Prostate gland (tissue), 2 donors: ENCODE measurements at regions not wholly inside any gene's neighbourhood (a gene's known extent, or its start where the extent isn't known, plus 50 kb on each side); places are given as distances from the start of the nearest gene placed in this dataset.

Experiments
- DNase-seq: peaks from one replicate; pipeline ENCODE4 v3.0.0-alpha.2; 2019; ENCODE audit warnings: low spot score
- H3K27ac ChIP-seq, 2 donors: fragments of 200-600 bp; sonication (generic); 2 replicates each; pipeline ENCODE4 v1.5.1; 2017 to 2019
- H3K27me3 ChIP-seq: fragments of 200-600 bp; sonication (generic); replicated peaks from 2 replicates; pipeline ENCODE4 v1.5.1; 2019; ENCODE audit not compliant: insufficient read depth
- H3K36me3 ChIP-seq, 2 donors: fragments of 200-600 bp; sonication (generic); 1 replicate in 1 of 2; 2 replicates in 1 of 2; pipeline versions ENCODE4 v1.5.1 to v1.8.1; 2017 to 2019
- H3K4me1 ChIP-seq: fragments of 200-600 bp; sonication (generic); replicated peaks from 2 replicates; pipeline ENCODE4 v1.5.1; 2019
- H3K4me3 ChIP-seq, 2 donors: fragments of 200-600 bp; sonication (generic); 2 replicates each; pipeline ENCODE4 v1.5.1; 2017 to 2019
- H3K9me3 ChIP-seq: fragments of 200-600 bp; sonication (generic); 2 replicates; pipeline ENCODE4 v1.5.1; 2017
- POLR2A ChIP-seq: fragments of 450-650 bp; IDR thresholded peaks from one replicate; pipeline ENCODE4 v1.6.1; 2016; ENCODE audit warnings: antibody characterized with exemption, mild to moderate bottlenecking
- POLR2AphosphoS5 ChIP-seq: sonication (generic); formaldehyde crosslinking; IDR thresholded peaks from one replicate; pipeline ENCODE4 v1.6.1; 2017; ENCODE audit warnings: antibody characterized with exemption
- WGBS: methylation state at CpG from one replicate; pipeline ENCODE4 v1.1.5; 2018; 5-methylcytosine and 5-hydroxymethylcytosine counted together
- intact Hi-C: fragments of 100-400 bp; cut with DNase I; formaldehyde crosslinking; loops from one replicate; pipeline ENCODE4 v1.14.2; 2022
- TF ChIP-seq, protein P1 (sequence below), 4 experiments: fragments of 200-600 bp in 2 of 4; fragments of 450-650 bp in 2 of 4; sonication (generic) in 2 of 4; IDR thresholded peaks; 1 replicate in 3 of 4; 2 replicates in 1 of 4; pipeline ENCODE4 v1.5.1; 2016 to 2019; ENCODE audit warnings: antibody characterized with exemption in 4 of 4, mild to moderate bottlenecking in 2 of 4, moderate library complexity in 2 of 4

DNA sequence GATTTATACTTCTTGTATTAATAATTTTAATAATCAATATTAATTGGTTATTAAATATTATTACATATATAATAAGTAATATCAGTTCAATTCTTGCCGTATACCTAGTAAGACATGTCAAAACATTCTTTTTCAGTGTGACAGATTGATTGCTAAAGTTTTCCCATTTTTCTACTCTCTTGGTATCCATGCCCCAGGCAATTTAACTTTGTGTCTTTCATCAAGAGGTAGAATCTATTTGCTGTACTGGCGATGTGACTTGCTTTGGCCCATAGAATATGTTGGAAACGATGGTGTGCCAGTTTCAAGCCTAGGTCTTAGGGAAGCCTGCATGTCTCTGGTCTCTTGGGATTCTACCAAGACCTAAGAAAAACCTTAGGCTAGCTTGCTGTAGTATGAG is 436.1 kb upstream of the ADAMTS5 start:
- WGBS = 84% methylated on average over 3 of the region's 3 CpGs

DNA sequence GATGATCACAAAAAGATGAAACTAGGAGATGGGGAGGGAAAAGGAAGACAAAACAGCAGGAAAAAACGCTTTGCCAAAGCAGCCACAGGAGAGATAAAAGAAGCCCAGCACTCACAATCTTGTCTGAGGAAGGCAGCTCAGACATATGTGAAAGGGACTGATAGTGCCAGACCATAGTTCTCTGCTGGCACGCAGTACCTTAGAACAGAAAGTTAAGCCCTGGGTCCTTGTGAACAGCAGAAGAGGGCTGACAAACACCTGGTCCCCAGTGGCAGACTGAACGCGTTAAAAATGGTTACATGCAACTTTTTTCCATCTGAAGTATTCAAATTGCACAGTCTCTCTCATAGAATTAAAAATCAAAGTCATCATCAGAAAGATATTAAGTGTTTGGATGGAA is 433.2 kb upstream of the ADAMTS5 start:
- no peak overlapping the region for H3K27ac ChIP-seq
- TF ChIP-seq POLR2A (no peak), POLR2AphosphoS5 (no peak)
- TF ChIP-seq, protein P1, sequence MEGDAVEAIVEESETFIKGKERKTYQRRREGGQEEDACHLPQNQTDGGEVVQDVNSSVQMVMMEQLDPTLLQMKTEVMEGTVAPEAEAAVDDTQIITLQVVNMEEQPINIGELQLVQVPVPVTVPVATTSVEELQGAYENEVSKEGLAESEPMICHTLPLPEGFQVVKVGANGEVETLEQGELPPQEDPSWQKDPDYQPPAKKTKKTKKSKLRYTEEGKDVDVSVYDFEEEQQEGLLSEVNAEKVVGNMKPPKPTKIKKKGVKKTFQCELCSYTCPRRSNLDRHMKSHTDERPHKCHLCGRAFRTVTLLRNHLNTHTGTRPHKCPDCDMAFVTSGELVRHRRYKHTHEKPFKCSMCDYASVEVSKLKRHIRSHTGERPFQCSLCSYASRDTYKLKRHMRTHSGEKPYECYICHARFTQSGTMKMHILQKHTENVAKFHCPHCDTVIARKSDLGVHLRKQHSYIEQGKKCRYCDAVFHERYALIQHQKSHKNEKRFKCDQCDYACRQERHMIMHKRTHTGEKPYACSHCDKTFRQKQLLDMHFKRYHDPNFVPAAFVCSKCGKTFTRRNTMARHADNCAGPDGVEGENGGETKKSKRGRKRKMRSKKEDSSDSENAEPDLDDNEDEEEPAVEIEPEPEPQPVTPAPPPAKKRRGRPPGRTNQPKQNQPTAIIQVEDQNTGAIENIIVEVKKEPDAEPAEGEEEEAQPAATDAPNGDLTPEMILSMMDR (IDR thresholded peaks at IDR 0.05) = no peak
- no peaks in the 10 kb centered on the region for H3K9me3 ChIP-seq
- 82% methylated on average over 4 of the region's 4 CpGs for WGBS
- no peak overlapping the region for H3K4me3 ChIP-seq
- H3K27me3 ChIP-seq = no peaks in the 10 kb centered on the region
- intact Hi-C loops = no loop called here
- no peaks in the 10 kb centered on the region for H3K4me1 ChIP-seq
- H3K36me3 ChIP-seq = no peaks in the 10 kb centered on the region
- DNase-seq = no peak

More for the DNA sequence above, 436.1 kb upstream of the ADAMTS5 start:
- Histone ChIP-seq H3K4me1 (no peaks in the 10 kb centered on the region), H3K4me3 (no peak overlapping the region), H3K27ac (no peak overlapping the region), H3K36me3 (no peaks in the 10 kb centered on the region), H3K27me3 (no peaks in the 10 kb centered on the region), H3K9me3 (no peaks in the 10 kb centered on the region)
- no peak for DNase-seq
- intact Hi-C loops = no loop called here
- TF ChIP-seq POLR2A (no peak), POLR2AphosphoS5 (no peak)
- TF ChIP-seq, protein P1 (IDR thresholded peaks at IDR 0.05) = no peak

DNA sequence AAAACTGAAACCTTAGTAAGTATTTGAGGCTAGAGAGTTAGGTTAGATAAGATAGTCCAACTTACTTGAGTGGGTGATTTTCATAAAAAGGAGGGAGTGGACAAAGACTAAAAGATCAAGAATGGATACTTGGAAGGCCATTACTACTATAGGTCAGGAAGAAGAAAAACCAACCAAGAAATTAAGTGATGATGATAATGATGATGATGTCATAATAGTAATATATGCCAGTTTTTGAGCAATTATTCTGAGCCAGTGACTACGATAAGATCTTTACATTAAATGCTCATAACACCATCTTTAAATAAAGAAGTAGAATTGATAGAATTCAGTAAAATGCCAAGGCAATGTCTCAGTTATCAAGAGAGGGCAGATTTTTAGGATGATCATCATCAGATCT is 430.7 kb upstream of the ADAMTS5 start:
- H3K9me3 ChIP-seq = no peaks in the 10 kb centered on the region
- H3K4me1 ChIP-seq = no peaks in the 10 kb centered on the region
- H3K27me3 ChIP-seq = no peaks in the 10 kb centered on the region
- no peak overlapping the region for H3K4me3 ChIP-seq
- TF ChIP-seq, protein P1 (IDR thresholded peaks at IDR 0.05) = no peak
- no peak for TF ChIP-seq POLR2A
- TF ChIP-seq POLR2AphosphoS5 = no peak
- H3K36me3 ChIP-seq = no peaks in the 10 kb centered on the region
- no peak for DNase-seq
- WGBS = 92% methylated on average over 1 of the region's 1 CpG
- no peak overlapping the region for H3K27ac ChIP-seq
- intact Hi-C loops = no loop called here

DNA sequence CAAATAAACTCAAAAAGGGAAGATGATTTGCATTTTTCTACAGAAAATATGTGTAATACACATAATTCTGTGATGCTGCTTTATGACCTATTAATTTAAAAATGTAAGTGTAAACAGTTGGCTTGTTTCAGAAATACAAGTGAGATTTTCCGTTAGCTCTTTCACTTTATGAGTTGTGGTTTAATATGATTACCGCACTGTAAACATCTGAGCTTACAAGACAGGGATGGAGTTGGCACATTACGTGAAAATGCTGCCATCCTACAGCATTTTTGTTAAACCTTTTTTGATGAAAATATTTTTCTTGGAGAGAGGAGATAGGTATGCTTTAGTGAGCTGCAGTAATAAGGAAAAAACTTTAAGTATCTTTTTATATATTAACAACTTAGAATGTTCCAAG is 426.8 kb upstream of the ADAMTS5 start:
- no peaks in the 10 kb centered on the region for H3K4me1 ChIP-seq
- H3K27ac ChIP-seq = no peak overlapping the region
- H3K36me3 ChIP-seq = no peaks in the 10 kb centered on the region
- H3K9me3 ChIP-seq = no peaks in the 10 kb centered on the region
- 51% methylated on average over 3 of the region's 3 CpGs for WGBS
- TF ChIP-seq, protein P1 (IDR thresholded peaks at IDR 0.05) = no peak
- TF ChIP-seq POLR2A = no peak
- no peak for TF ChIP-seq POLR2AphosphoS5
- intact Hi-C loops = no loop called here
- DNase-seq = no peak
- no peaks in the 10 kb centered on the region for H3K27me3 ChIP-seq
- no peak overlapping the region for H3K4me3 ChIP-seq

DNA sequence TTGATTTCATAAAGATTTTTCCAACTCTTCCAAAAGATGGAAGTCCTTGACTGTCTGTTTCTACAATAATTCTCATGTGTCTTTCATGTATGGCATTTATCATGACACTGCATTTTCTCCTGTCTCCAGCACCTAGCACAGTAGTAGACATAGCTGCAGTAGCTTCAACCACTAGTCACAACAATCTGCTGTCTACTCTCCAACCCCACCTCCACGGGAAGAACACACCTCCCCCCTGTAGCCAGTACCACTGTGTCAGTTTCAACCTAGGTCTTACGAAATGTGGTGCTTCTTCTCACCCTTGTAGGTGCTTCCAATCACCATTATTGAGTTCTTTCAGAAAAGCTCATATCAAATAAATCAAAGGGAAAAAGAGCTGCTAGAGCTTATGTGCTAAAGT is 425.1 kb upstream of the ADAMTS5 start:
- TF ChIP-seq POLR2A (no peak), POLR2AphosphoS5 (no peak)
- TF ChIP-seq, protein P1 (IDR thresholded peaks at IDR 0.05) = no peak
- no peak overlapping the region for H3K4me3 ChIP-seq
- H3K4me1 ChIP-seq = no peaks in the 10 kb centered on the region
- 89% methylated on average over 2 of the region's 2 CpGs for WGBS
- H3K27me3 ChIP-seq = no peaks in the 10 kb centered on the region
- no peak for DNase-seq
- intact Hi-C loops = no loop called here
- no peaks in the 10 kb centered on the region for H3K9me3 ChIP-seq
- H3K27ac ChIP-seq = no peak overlapping the region
- no peaks in the 10 kb centered on the region for H3K36me3 ChIP-seq
